ENCODE measurements at regions not wholly inside any gene's neighbourhood (a gene's known extent, or its start where the extent isn't known, plus 50 kb on each side); places are given as distances from the start of the nearest gene placed in this dataset.

DNA sequence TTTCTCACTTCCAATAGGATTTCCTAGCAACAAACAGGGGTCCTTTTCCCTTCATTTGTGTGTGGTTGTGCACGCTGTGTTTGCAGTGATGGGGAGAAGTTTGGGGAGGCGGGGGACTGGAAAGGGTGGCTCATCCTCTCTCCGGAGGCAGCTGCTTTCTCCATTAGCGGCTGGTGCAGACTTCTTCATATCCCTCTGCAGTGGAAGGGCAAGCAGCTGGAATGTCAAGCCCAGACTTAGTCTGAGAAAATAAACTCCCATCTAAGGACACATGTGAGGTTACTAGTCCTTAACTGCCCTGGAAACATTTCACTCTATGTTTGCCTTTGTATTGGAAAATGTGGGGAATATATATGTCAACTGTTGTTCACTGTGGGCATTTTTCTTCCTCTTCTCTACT, 467.0 kb upstream of the RASGRP1 start:
- TF ChIP-seq, protein P1, sequence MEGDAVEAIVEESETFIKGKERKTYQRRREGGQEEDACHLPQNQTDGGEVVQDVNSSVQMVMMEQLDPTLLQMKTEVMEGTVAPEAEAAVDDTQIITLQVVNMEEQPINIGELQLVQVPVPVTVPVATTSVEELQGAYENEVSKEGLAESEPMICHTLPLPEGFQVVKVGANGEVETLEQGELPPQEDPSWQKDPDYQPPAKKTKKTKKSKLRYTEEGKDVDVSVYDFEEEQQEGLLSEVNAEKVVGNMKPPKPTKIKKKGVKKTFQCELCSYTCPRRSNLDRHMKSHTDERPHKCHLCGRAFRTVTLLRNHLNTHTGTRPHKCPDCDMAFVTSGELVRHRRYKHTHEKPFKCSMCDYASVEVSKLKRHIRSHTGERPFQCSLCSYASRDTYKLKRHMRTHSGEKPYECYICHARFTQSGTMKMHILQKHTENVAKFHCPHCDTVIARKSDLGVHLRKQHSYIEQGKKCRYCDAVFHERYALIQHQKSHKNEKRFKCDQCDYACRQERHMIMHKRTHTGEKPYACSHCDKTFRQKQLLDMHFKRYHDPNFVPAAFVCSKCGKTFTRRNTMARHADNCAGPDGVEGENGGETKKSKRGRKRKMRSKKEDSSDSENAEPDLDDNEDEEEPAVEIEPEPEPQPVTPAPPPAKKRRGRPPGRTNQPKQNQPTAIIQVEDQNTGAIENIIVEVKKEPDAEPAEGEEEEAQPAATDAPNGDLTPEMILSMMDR (IDR thresholded peaks at IDR 0.05; ENCODE audit: low read depth, low read length): no peak
- TF ChIP-seq EZH2phosphoT487 (IDR thresholded peaks at IDR 0.05; ENCODE audit: low read depth): no peak

All from OCI-LY3 (cell line).